HG02938 (cell line): ENCODE measurements at regions not wholly inside any gene's neighbourhood (a gene's known extent, or its start where the extent isn't known, plus 50 kb on each side); places are given as distances from the start of the nearest gene placed in this dataset.
A peak's percentile ranks its signal among the peaks of the same experiment; 100 is the strongest.

Experiments
- ATAC-seq: cut with Tn5 transposase; IDR thresholded peaks from one replicate; pipeline ENCODE4 v1.9.1; 2021; ENCODE audit warnings: mild to moderate bottlenecking, moderate library complexity; ENCODE audit not compliant: unreplicated experiment

GRCh38 chr5:138666226-138666742 is 86.9 kb upstream of the CTNNA1 start:
- no peak for ATAC-seq

DNA sequence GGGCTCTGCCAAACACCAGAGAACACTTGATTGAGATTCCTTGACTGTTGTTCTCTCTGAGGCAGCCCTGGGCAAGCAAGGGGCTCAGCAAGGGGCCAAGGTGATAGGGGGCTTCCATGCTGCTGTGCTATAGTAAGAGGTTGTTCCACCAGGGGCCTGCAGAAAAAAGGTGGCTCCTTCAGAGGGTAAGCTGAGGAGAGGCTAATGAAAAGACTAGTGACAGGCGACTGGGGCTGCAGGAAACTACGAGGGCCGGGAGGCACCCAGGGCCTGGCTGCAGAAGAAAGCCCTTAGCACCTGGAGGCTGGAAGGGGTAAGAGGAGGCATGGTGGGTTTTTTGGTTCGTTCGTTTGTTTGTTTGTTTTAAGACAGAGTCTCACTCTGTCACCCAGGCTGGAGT is 88.0 kb upstream of the CTNNA1 start:
- no peak for ATAC-seq

GRCh38 chr5:138664276-138664943 is 88.8 kb upstream of the CTNNA1 start:
- ATAC-seq: no peak

DNA sequence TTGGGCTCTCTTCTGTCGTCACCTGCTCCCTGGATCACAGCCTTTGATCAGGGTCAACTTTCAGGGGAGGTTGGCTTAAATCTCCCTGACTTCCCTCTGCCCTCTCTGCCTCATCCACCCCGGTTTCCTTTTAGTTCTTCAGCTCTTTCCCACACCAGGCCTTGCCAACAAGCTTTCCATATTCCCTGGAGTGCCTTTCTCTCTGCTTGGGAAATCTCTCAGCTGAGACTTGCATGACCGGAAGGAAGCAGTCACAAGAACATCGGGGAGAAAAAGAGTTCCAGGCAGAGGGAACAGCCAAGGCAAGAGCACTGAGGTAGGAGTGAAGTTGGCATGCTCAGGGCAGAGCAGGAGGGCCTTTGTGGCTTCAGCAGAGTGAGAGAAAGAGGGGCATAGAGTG is 88.4 kb upstream of the HSPA9 start:
- no peak for ATAC-seq

GRCh38 chr5:138663009-138663408 is 87.8 kb upstream of the HSPA9 start:
- ATAC-seq: peak; percentile 56

DNA sequence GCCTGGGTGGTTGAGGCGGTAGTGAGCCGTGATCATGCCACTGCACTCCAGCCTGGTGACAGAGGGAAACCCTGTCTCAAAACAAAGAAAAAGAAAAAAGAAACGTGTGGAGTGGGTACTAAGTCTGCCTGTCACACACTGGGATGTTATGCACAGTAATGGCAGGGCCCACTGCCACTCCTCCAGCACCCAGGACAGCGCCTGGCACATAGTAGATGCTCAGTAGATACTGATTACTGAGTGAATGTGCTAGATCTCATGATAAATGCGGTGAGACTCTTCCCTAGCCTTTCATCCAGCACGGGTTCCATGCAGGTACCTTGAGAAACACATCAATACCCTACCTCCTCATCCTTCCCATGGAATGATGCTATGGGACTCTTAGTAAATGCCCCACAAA is 87.4 kb upstream of the HSPA9 start:
- no peak for ATAC-seq

DNA sequence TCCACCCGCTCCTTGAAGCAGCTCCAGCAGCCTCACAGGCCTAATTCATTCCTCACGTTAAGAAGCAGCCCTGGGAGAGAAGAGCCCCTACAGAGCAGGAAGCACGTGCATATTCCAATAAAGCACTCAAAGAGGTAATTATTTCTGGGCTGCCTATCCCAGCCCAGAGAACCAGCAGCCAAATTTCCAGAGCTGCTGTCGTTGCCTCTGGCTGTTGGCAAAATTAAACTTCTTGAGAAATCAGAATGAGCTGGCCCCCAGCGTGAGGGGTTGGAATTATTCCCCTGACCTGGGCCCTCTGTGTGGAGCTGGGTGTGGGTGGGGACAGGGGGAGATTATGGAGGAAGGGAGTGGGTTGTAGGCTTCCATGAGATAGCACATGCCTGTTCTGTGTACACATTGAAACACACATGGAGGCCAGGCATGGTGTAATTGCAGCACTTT is 86.8 kb upstream of the HSPA9 start:
- no peak for ATAC-seq

DNA sequence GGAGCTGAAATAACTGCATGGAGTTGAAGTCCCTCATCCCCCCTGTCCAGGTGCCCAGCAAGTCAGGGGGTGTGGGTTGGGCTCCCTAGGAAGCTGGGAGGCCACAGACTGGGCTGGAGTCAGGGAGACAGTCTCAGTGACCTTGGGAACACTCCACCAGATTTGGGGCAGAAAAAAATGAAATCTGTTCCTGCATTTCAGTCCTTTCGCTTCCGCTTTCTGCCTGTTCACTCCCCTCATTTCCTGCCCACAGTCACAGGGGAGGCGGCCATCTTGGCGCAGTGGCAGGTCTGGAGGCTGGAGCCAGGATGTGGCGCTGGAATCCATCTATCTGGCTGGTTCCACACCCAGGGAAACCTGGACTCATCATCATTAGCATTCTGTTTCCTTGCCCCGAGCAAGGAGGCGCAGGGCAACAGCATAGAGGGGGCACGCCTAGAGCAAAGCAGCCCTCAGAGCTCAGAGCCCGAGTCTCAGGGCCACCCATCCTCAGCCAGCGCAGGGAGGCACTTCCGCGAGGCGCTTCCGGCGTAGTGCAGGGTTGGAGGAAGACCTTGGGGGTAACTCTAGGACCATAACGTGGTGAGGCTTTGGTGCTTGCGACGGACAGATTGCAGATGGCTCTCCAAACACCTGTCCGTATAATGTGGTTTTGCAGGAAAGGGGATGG is 86.2 kb upstream of the HSPA9 start:
- ATAC-seq: no peak

GRCh38 chr5:138660051-138660572 is 84.9 kb upstream of the HSPA9 start:
- ATAC-seq: no peak

GRCh38 chr5:138659561-138659960 is 84.4 kb upstream of the HSPA9 start:
- ATAC-seq: no peak

- ATAC-seq: no peak
Observed at GRCh38 chr5:138659121-138659520, 83.9 kb upstream of the HSPA9 start.

DNA sequence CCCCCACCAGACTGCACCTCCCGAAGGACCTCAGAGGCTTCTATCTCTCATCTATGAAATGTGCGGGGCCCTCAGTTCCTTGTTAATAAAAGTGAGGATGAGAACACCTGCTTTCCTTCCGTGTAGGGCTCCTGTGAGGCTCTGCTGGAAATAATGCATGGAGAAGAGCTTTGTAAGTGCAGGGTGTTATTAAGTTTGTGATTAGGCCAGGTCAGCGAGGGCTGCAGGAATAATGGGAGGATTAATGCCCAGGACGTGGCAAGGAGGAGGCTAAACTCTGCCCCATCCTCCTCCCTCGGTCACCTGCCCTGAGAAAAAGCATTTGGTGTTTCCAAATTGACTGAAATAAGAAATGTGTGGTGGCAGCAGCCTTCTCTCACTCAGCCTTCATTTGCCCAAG is 83.5 kb upstream of the HSPA9 start:
- ATAC-seq: no peak

DNA sequence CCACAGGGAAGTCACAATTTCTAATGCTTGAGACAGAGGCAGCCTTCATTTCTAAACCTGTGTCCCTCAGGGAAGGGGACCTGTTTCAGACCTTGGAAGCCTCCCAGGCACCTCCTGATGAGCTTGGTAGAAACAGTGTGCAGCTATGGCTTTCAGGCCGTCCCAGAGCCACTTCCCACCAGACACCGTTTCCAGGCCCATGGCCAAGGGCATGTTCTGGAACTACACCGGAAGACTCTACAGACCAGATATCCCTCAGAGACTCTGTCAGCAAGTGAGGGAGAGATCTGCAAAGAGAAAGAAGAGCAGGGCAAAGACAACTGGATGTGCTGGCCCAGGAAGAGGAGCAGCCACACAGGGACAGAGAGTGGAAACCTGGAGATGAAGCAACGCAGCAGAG is 82.2 kb upstream of the HSPA9 start:
- ATAC-seq: no peak

DNA sequence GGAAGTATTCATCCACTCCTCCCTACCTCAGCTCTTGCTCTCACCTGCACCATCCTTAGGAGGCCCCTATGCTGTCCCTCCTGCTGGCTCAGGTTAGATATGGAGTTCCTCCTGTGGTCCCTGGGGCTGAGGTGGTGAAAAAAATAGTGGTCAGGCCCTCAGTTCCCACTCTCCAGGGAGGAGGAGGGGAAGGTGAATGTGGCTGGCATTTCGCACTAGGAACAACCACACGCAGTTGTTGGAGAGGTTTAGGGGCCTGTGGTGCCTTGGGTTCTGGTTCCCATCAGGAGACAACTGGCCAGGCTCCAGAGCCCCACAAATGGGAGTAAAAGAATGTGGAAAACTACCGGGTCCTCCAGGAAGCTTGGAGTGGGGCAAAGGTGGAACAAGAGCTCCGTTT is 81.7 kb upstream of the HSPA9 start:
- no peak for ATAC-seq

DNA sequence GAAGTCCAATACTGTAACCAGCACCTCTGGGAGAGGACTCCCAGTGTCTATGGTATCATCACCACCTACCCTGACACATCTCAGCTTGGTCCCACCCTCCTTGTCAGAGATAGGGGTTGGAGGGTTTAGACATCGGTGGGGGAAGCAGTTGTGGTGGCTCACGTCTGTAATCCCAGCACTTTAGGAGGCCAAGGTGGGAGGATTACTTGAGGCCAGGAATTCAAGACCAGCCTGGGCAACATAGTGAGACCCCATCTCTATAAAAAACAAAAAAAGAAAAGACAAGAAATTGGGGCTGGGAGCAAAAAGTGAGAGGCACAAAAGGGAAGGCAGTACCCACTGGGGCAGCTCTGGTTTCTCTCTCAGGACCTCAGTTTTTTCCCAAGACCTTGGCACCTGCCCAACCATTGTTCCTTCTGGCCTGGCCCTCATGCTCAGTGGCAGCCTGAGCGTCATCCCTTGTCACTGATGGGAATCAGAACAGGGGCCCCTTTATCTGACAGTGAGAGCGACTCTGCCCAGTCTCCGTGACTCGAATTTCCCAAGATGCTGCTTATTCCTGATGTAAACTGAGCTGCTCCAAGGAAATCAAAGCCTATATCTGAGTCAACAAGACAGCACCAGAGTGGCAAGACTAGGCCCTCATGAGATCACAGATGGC is 80.5 kb upstream of the HSPA9 start:
- no peak for ATAC-seq

GRCh38 chr5:138654281-138654867 is 79.2 kb upstream of the HSPA9 start:
- peak; percentile 56 for ATAC-seq

- ATAC-seq: no peak
Observed at GRCh38 chr5:138653502-138653901, 78.3 kb upstream of the HSPA9 start.

DNA sequence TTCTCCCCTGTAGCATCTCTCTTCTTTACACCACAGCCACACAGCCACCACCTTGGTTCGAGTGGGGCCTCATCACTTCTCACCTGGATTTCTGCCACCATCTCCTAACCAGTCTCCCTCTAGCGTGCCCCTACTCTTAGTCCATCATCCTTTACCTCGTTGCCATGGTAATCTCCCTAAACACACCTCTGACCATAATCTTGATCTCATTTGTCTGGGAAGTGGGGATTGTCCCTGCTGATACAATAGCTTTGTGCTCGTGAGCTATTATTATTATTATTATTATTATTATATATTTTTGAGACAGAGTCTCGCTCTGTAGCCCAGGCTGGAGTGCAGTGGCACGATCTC is 76.5 kb upstream of the HSPA9 start:
- no peak for ATAC-seq

GRCh38 chr5:138651058-138651766 is 76.0 kb upstream of the HSPA9 start:
- ATAC-seq: no peak

DNA sequence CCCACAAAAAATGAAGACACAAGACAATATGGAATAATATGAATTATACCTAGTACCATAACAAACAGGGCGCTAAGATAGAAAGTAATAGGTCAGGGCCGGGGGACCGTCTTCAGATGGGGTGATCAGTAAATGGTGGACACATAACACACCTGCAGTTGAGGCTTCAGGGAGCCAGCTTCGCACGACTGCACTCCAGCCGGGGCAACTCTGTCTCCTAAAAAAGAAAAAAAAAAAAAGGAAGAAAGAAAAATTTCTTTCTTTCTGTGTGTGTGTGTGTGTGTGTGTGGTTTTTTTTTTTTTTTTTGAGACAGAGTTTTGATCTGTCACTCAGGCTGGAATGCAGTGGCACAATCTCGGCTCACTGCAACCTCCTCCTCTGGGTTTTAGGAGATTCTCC is 75.0 kb upstream of the HSPA9 start:
- no peak for ATAC-seq

DNA sequence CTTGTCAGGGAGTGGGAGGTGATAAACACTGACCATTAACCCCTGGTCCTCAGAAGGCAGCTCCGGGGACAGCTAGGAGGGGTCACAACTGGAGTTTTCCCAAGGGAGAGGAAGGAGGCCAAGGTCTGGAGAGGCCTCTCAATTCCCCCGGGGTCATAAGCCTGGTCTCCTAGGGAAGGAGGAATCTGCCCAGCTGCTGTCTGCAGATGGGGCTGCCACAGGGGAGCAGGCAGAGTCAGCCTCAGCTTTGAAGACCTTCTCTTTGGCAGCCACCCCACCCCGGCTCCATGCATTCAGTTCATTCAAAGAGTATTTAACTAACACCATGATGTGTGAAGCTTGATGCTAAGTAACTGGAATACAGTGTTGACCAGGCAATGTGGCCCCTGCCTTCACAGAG is 74.6 kb upstream of the HSPA9 start:
- ATAC-seq: no peak
